ENCODE measurements at regions not wholly inside any gene's neighbourhood (a gene's known extent, or its start where the extent isn't known, plus 50 kb on each side); places are given as distances from the start of the nearest gene placed in this dataset.

- TF ChIP-seq, protein P1, sequence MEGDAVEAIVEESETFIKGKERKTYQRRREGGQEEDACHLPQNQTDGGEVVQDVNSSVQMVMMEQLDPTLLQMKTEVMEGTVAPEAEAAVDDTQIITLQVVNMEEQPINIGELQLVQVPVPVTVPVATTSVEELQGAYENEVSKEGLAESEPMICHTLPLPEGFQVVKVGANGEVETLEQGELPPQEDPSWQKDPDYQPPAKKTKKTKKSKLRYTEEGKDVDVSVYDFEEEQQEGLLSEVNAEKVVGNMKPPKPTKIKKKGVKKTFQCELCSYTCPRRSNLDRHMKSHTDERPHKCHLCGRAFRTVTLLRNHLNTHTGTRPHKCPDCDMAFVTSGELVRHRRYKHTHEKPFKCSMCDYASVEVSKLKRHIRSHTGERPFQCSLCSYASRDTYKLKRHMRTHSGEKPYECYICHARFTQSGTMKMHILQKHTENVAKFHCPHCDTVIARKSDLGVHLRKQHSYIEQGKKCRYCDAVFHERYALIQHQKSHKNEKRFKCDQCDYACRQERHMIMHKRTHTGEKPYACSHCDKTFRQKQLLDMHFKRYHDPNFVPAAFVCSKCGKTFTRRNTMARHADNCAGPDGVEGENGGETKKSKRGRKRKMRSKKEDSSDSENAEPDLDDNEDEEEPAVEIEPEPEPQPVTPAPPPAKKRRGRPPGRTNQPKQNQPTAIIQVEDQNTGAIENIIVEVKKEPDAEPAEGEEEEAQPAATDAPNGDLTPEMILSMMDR (IDR thresholded peaks at IDR 0.05; ENCODE audit: low read depth), result no peak
Observed at GRCh38 chr3:64828276-64828675, 140.5 kb upstream of the ADAMTS9 start.

DNA sequence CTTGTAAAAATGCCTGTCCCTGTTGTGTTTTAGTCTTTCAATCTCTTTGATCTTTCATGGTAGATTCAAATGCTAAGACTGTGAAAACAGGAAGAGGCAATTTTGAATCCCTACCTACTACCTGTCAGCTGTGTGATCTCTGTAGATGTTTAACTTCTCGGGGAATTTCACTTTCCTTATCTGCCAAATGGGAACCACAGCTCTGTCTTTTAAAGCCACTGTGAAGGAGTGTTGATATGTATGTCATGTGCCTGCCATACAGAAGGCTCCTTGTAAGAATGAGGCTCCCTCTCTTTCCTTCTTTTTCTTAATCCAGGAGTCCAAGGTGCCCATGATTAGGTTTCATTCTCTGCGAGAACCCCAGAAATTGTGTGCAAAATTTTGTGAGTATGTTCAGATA lies 139.6 kb upstream of the ADAMTS9 start:
- TF ChIP-seq, protein P1 (IDR thresholded peaks at IDR 0.05; ENCODE audit: low read depth), result no peak

GRCh38 chr3:64827019-64827418 lies 139.2 kb upstream of the ADAMTS9 start:
- TF ChIP-seq, protein P1 (IDR thresholded peaks at IDR 0.05; ENCODE audit: low read depth), result peak; percentile 50

GRCh38 chr3:64825404-64826120 lies 137.8 kb upstream of the ADAMTS9 start:
- TF ChIP-seq, protein P1 (IDR thresholded peaks at IDR 0.05; ENCODE audit: low read depth), result no peak

DNA sequence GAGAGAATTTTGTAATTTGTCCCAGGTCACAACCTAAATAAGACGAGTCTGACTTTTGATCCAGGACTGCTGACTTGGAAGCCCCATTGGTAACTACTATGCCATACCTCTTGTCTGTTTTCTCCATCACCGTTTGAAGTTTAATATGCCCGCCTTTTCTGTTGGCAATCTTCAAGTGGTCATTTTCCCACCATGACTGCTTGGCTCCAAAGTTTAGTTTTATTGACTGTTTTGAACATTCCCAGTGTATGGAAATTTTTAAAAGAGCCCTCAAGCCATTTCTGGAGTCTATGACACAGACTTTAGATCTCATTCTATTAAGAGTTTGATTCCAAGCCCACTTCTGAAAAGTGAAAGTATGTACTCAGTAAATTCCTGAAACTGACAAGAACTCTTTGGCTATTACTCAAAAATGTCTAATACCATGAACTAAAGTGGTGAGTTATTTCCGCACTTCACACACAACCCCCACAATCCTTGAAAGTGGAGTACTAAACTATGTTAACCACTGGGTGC lies 136.7 kb upstream of the ADAMTS9 start:
- TF ChIP-seq, protein P1 (IDR thresholded peaks at IDR 0.05; ENCODE audit: low read depth), result no peak

DNA sequence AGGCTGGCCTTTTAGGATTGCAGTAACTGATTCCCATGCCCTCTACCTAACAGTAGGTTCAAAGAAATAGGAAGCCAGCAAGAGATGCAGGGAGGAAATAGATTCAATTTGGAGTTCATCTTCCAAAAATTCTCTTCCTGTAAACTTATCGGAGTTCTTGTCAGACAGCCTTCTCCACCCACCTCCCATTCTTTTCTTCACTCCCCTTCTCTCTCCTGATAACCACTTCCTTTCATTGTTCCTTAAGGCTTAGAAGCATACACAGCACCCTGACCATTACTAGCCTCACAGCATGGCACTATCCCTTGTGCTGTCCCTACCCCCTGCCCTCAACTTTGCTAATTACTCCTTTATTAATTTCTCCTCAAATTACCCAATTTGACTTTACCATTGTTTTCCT lies 130.4 kb upstream of the ADAMTS9 start:
- TF ChIP-seq, protein P1 (IDR thresholded peaks at IDR 0.05; ENCODE audit: low read depth), result no peak

DNA sequence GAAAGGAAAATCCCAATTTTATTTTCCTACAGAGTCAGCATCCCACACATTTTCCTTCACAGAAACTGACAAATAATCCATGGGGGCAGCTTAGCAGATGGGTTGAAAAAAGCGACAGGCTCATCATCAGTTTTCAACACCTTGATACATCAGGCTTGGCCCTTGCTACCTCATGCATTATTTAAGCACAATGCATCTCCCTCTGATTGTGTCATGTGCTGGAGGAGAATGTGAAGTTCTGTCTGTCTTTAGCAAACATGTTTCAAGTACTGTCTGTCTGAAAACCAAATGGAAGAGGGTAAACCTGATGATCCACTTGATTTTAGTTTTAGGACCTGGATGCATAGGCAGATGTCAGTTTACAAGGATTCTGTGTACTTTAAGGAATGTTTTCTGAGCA lies 128.6 kb upstream of the ADAMTS9 start:
- TF ChIP-seq, protein P1 (IDR thresholded peaks at IDR 0.05; ENCODE audit: low read depth), result no peak

All from subcutaneous adipose tissue (tissue), 1 donor.